BLaER1 (cell line): ENCODE measurements at regions not wholly inside any gene's neighbourhood (a gene's known extent, or its start where the extent isn't known, plus 50 kb on each side); places are given as distances from the start of the nearest gene placed in this dataset.

ENCODE experiments used
- H3K27ac ChIP-seq: shearing (Covaris generic); formaldehyde crosslinking; 2 replicates; pipeline ENCODE4 v1.8.1; 2022
- H3K27me3 ChIP-seq: shearing (Covaris generic); formaldehyde crosslinking; 2 replicates; pipeline ENCODE4 v1.8.1; 2022
- H3K36me3 ChIP-seq: shearing (Covaris generic); formaldehyde crosslinking; 2 replicates; pipeline ENCODE4 v1.8.1; 2022
- H3K4me1 ChIP-seq: shearing (Covaris generic); formaldehyde crosslinking; 2 replicates; pipeline ENCODE4 v1.8.1; 2022
- H3K4me2 ChIP-seq: shearing (Covaris generic); formaldehyde crosslinking; 2 replicates; pipeline ENCODE4 v1.8.1; 2022
- H3K4me3 ChIP-seq: shearing (Covaris generic); formaldehyde crosslinking; 2 replicates; pipeline ENCODE4 v1.8.1; 2022
- H3K9ac ChIP-seq: shearing (Covaris generic); formaldehyde crosslinking; 2 replicates; pipeline ENCODE4 v1.8.1; 2022
- H3K9me3 ChIP-seq: shearing (Covaris generic); formaldehyde crosslinking; 2 replicates; pipeline ENCODE4 v1.8.1; 2022
- H4K20me1 ChIP-seq: shearing (Covaris generic); formaldehyde crosslinking; 2 replicates; pipeline ENCODE4 v1.8.1; 2022
- Cebpa-rat ChIP-seq: shearing (Covaris generic); IDR thresholded peaks from 2 replicates; pipeline ENCODE4 v1.8.1; 2022

GRCh38 chr19:31983647-31984046 lies 361.8 kb upstream of the ZNF507 start:
- Histone ChIP-seq H3K36me3 (no peaks in the 10 kb centered on the region), H3K27me3 (no peaks in the 10 kb centered on the region), H3K4me1 (no peaks in the 10 kb centered on the region), H3K9me3 (peaks cover 18% of the 10 kb centered on the region), H3K9ac (no peak overlapping the region), H3K4me3 (no peak overlapping the region), H4K20me1 (no peaks in the 10 kb centered on the region), H3K4me2 (no peak overlapping the region), H3K27ac (no peak overlapping the region)
- TF ChIP-seq Cebpa-rat: no peak

- TF ChIP-seq Cebpa-rat: no peak
- Histone ChIP-seq H3K4me1 (no peaks in the 10 kb centered on the region), H3K36me3 (no peaks in the 10 kb centered on the region), H3K9me3 (peaks cover 18% of the 10 kb centered on the region), H3K4me3 (no peak overlapping the region), H3K27ac (no peak overlapping the region), H3K9ac (no peak overlapping the region), H4K20me1 (no peaks in the 10 kb centered on the region), H3K27me3 (no peaks in the 10 kb centered on the region), H3K4me2 (no peak overlapping the region)
These were observed 360.3 kb upstream of the ZNF507 start for GRCh38 chr19:31985001-31985605.

- peaks cover 18% of the 10 kb centered on the region for H3K9me3 ChIP-seq
These were observed 358.5 kb upstream of the ZNF507 start for GRCh38 chr19:31986951-31987350.

GRCh38 chr19:31988256-31988655 lies 357.2 kb upstream of the ZNF507 start:
- H3K9me3 ChIP-seq: peaks cover 20% of the 10 kb centered on the region
- no peak overlapping the region for H3K27ac ChIP-seq
- no peak overlapping the region for H3K4me3 ChIP-seq
- H3K36me3 ChIP-seq: no peaks in the 10 kb centered on the region
- H3K4me2 ChIP-seq: no peak overlapping the region
- H3K4me1 ChIP-seq: no peaks in the 10 kb centered on the region
- H3K27me3 ChIP-seq: no peaks in the 10 kb centered on the region
- H3K9ac ChIP-seq: no peak overlapping the region
- no peaks in the 10 kb centered on the region for H4K20me1 ChIP-seq
- TF ChIP-seq Cebpa-rat: no peak

More at GRCh38 chr19:31986951-31987350, 358.5 kb upstream of the ZNF507 start:
- no peak overlapping the region for H3K9ac ChIP-seq
- H3K4me3 ChIP-seq: no peak overlapping the region
- H3K27ac ChIP-seq: no peak overlapping the region
- H3K36me3 ChIP-seq: no peaks in the 10 kb centered on the region
- H3K4me1 ChIP-seq: no peaks in the 10 kb centered on the region
- no peaks in the 10 kb centered on the region for H3K27me3 ChIP-seq
- H4K20me1 ChIP-seq: no peaks in the 10 kb centered on the region
- TF ChIP-seq Cebpa-rat: no peak
- H3K4me2 ChIP-seq: no peak overlapping the region

- H3K27ac ChIP-seq: no peak overlapping the region
- TF ChIP-seq Cebpa-rat: no peak
- no peaks in the 10 kb centered on the region for H4K20me1 ChIP-seq
- no peaks in the 10 kb centered on the region for H3K4me1 ChIP-seq
- peaks cover 7% of the 10 kb centered on the region; the same call in 1 of the 2 replicates for H3K9me3 ChIP-seq
- H3K36me3 ChIP-seq: no peaks in the 10 kb centered on the region
- H3K9ac ChIP-seq: no peak overlapping the region
- H3K4me3 ChIP-seq: no peak overlapping the region
- no peaks in the 10 kb centered on the region for H3K27me3 ChIP-seq
- no peak overlapping the region for H3K4me2 ChIP-seq
These were observed 353.3 kb upstream of the ZNF507 start for GRCh38 chr19:31991984-31992655.

- Histone ChIP-seq H3K27me3 (no peaks in the 10 kb centered on the region), H3K9ac (no peak overlapping the region), H3K36me3 (no peaks in the 10 kb centered on the region), H3K4me1 (no peaks in the 10 kb centered on the region), H4K20me1 (no peaks in the 10 kb centered on the region), H3K27ac (no peak overlapping the region), H3K4me3 (no peak overlapping the region), H3K9me3 (peaks cover 7% of the 10 kb centered on the region; the same call in 1 of the 2 replicates), H3K4me2 (no peak overlapping the region)
- TF ChIP-seq Cebpa-rat: no peak
These were observed 352.7 kb upstream of the ZNF507 start for GRCh38 chr19:31992750-31993149.

- H3K27ac ChIP-seq: no peak overlapping the region
- no peak overlapping the region for H3K4me2 ChIP-seq
- no peak overlapping the region for H3K4me3 ChIP-seq
- no peak overlapping the region for H3K9ac ChIP-seq
- no peaks in the 10 kb centered on the region for H4K20me1 ChIP-seq
- no peaks in the 10 kb centered on the region for H3K27me3 ChIP-seq
- no peaks in the 10 kb centered on the region for H3K4me1 ChIP-seq
- H3K36me3 ChIP-seq: no peaks in the 10 kb centered on the region
- peaks cover 7% of the 10 kb centered on the region; the same call in 1 of the 2 replicates for H3K9me3 ChIP-seq
- no peak for TF ChIP-seq Cebpa-rat
These were observed 349.9 kb upstream of the ZNF507 start for GRCh38 chr19:31995546-31995945.

GRCh38 chr19:32010071-32010470 lies 335.3 kb upstream of the ZNF507 start:
- Histone ChIP-seq H4K20me1 (no peaks in the 10 kb centered on the region), H3K4me2 (no peak overlapping the region), H3K27ac (no peak overlapping the region), H3K36me3 (no peaks in the 10 kb centered on the region), H3K9me3 (no peaks in the 10 kb centered on the region), H3K27me3 (no peaks in the 10 kb centered on the region), H3K4me1 (no peaks in the 10 kb centered on the region), H3K4me3 (no peak overlapping the region), H3K9ac (no peak overlapping the region)
- TF ChIP-seq Cebpa-rat: no peak

- Histone ChIP-seq H3K4me3 (no peak overlapping the region), H3K36me3 (no peaks in the 10 kb centered on the region), H3K27ac (no peak overlapping the region), H3K4me1 (no peaks in the 10 kb centered on the region), H3K4me2 (no peak overlapping the region), H3K9me3 (no peaks in the 10 kb centered on the region), H4K20me1 (no peaks in the 10 kb centered on the region), H3K9ac (no peak overlapping the region), H3K27me3 (no peaks in the 10 kb centered on the region)
- TF ChIP-seq Cebpa-rat: no peak
These were observed 333.2 kb upstream of the ZNF507 start for GRCh38 chr19:32012206-32012605.

GRCh38 chr19:32012886-32013631 lies 332.4 kb upstream of the ZNF507 start:
- H4K20me1 ChIP-seq: no peaks in the 10 kb centered on the region
- H3K9ac ChIP-seq: no peak overlapping the region
- no peak overlapping the region for H3K4me2 ChIP-seq
- H3K27me3 ChIP-seq: no peaks in the 10 kb centered on the region
- TF ChIP-seq Cebpa-rat: no peak
- no peaks in the 10 kb centered on the region for H3K4me1 ChIP-seq
- no peak overlapping the region for H3K27ac ChIP-seq
- no peaks in the 10 kb centered on the region for H3K36me3 ChIP-seq
- H3K9me3 ChIP-seq: no peaks in the 10 kb centered on the region
- H3K4me3 ChIP-seq: no peak overlapping the region
